Stimulated activated CD4-positive, alpha-beta T cell treated with anti-CD3 and anti-CD28 coated beads, Interleukin-2, amount 100 ng/mL, for 48 hours (primary cell): ENCODE measurements at regions not wholly inside any gene's neighbourhood (a gene's known extent, or its start where the extent isn't known, plus 50 kb on each side); places are given as distances from the start of the nearest gene placed in this dataset.
A peak's percentile ranks its signal among the peaks of the same experiment; 100 is the strongest.

Experiments used
- DNase-seq, 2 donors: peaks; one replicate each; pipeline ENCODE4 v3.0.0-alpha.2; 2020

- DNase-seq, result no peak
Measured at GRCh38 chr12:93157279-93157678, 220.4 kb upstream of the NUDT4 start.

- no peak for DNase-seq
Measured at GRCh38 chr12:93158065-93158843, 219.5 kb upstream of the NUDT4 start.

DNA sequence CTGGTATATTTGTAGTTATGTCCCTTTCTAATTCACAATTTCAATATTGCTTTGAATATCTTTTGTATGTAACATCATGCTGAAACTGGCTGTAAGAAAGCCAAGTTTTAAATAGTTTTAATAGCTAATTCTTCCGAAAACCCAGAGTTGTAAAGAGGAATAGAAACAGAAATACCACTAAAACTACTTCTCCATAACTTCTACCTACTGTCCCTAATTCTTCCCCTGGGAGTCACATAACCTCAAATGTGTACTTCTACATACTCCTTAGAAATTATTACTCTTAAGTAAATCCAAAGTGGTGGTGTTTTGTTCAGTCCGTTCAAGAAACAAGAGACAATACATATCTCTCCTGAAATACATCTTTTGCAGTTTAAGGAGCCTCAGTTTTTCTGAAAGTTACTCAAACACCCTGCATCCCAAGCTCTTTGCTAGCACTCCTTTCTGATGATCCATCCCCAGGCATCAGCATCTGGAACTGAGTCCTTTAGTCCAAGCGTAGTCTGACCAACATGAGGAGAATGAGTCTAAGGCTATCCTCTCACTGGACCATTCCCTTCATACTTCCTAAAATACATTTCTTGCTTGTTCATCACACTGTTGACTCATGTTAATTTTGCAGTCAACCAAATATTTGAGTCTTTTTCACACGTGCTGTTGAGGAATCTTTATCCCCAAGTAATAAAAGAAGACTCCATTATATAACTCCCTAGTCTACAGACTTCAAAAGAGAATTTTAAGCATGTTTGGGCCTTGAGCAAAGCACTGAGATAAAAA lies 214.3 kb upstream of the NUDT4 start:
- DNase-seq, result no peak

DNA sequence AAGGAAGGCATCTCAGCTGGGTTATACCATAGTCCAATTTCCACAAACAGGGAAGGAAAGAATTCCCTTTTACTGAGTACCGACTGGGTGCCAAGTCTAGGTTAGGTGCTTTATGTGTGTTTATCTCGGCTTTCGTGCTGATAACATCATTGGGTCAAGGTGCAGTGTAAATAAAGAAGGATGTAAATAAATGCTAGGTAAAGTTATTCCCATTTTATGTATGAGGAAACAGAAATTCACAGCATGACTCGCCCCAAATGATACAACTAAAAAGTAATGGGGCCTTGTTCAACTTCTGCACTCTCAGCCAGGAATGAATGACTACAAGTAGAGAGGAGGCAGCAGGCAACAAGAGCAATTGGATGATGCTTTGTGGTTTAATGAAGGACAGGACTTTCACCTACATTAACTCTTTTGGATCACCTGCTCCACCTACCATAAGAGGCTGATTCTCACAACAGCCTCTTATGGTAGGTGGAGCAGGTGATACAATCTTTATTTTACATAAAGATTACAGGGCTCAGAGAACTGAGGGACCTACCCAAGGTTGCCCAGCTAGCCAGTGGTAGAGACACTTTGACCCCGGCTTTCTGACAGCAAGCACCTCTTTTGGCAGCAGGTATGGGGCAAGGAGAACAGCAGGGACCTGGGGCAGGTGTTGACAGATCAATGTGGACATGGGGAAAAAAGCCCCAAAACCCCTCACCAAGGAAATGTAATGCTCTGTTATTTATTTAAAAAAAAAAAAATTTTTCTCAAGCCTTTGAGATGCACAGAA lies 213.4 kb upstream of the NUDT4 start:
- no peak for DNase-seq

- no peak for DNase-seq
Measured at GRCh38 chr12:93165384-93165932, 212.3 kb upstream of the NUDT4 start.

DNA sequence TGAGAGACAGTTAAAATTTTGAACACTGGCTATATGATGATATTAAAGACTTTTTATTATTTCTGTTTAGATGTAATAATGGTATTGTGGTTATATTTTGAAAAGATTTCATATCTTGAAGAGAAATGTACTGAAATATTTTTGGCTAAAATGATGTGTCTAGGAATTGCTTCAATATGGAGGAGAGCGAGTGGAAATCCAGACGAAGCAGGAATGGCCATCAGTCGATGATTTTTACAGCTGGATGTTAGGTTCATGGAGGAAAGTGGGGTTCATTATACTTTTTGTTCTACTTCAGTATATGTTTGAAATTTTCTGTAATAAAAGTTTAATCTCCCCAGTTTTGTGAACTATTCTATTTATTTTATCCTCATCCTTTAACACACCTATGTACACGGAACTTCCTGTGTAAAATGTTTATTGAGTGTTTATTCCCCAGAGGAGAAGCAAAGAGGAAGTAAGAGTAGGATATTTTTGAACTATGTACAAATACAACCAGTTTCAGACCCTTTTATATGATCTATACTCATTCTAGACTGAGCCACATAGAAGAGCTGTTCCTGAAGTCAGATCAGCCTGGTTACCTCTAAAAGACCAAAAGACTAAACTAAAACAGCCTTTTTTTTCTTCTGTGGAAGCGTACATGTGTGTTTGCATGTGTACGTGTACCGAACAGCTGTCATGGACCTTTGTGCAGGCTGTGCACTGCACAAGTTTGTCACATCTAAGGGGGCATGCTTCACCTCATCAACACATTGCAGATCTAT lies 211.0 kb upstream of the NUDT4 start:
- DNase-seq, result no peak

DNA sequence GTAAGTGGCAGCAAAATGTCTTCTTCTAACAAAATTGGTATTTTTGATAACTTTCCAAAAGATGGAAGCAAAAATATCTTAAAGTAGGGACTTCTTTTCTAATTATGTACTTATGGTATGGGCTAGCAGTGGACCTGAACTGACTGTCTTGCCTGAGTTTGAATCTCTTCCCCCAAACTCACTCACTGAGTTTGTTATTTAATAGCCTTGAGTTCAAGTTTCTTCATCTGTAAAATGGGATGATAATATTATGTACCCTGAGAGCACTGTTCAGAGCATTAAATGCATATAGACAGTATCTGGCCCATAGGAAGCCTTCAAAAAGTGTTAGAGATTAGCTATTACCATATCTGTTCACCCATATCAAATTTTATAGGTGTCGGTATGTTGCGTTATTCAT lies 210.4 kb upstream of the NUDT4 start:
- DNase-seq, result no peak

DNA sequence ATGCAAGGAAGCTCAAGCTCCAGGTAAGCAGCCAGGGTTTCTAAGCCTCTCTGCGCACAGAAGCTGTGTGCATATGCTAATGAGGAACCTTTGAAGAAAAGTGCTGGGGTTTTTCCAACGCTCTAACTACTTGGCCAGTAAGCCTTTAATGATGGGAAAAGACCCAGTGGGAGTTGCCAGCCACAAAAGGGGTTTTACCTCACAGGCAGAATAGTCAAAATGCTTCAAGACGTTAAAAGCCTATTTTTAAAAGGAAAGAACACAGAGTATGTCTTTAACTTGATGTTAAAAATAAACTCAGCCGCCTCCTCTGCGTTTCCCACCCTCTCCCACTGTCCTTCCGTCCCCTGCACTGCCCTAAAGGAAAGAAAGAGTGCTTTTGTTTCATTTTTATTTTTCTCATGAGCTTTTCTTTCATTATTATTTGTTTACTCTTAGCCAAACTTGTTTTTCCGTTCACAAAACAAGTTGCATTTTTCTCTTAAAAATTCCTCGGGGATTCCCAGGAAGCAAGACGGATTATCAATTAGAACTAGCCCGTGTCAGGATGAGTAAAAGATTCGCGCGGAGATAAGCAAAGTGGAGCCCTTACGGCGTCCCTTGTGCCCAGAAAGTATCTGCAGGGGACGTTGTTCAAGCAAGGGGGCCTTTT lies 209.8 kb upstream of the NUDT4 start:
- DNase-seq, result peak in 1 of 2 donors; percentile 11

GRCh38 chr12:93168751-93169150 lies 209.0 kb upstream of the NUDT4 start:
- DNase-seq, result no peak

DNA sequence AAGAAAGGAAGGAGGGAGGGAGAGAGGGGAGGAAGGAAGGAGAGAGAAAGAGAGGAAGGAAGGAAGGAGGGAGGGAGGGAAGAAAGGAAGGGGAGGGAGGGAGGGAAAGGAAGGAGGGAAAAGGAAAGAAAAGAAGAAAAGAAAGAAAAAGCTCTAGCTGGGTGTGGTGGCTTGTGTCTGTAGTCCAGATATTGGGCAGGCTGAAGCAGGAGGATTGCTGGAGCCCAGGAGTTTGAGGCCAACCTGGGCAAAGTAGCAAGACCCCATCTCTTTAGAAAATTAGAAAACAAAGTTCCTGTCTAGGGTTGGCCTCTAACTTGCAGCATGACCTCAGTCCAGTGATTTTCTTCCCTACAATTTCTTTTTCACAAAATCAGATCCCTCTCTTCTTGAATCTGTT lies 208.2 kb upstream of the NUDT4 start:
- no peak for DNase-seq

GRCh38 chr12:93170928-93171327 lies 206.8 kb upstream of the NUDT4 start:
- DNase-seq, result no peak

GRCh38 chr12:93173178-93173957 lies 204.4 kb upstream of the NUDT4 start:
- no peak for DNase-seq

GRCh38 chr12:93174048-93174447 lies 203.7 kb upstream of the NUDT4 start:
- no peak for DNase-seq

DNA sequence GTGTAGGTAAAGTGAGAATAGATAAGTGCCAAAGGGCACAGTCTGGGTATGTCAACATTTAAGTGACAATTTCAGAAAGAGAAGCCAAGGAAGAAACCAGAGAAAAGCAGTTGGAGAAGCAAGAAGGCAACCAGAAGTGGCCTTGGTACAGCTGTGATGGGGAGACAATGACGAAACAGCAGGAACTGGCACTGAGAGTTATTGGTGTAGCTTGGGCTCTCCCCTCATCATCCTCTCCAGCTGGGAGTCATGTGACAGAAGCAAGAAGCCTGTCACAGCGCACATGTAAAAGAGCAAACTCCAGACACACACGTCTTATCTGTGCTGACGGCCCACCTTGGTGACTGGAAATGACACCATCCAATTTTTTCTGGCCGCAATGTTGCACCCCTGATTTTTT lies 203.3 kb upstream of the NUDT4 start:
- DNase-seq, result no peak

DNA sequence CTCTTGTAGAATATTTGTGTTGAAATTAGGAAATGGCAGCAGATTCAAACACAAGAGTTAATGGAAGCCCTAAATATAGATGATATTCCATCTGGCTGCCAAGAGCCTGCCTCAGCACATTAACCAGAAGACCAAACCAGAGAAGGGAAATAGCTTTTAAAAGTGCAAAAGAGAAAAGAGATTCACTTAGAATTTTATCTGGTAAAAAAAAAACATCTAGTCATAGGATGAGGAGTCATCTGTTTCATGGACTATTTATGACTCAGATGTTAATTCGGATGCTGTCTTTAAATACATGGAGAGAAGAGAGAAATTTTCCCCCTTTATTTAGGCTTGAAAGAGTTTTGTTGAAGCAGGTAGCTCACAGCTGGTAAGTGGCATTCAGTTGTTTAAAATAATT lies 201.6 kb upstream of the NUDT4 start:
- DNase-seq, result no peak

GRCh38 chr12:93176610-93177126 lies 201.1 kb upstream of the NUDT4 start:
- no peak for DNase-seq

DNA sequence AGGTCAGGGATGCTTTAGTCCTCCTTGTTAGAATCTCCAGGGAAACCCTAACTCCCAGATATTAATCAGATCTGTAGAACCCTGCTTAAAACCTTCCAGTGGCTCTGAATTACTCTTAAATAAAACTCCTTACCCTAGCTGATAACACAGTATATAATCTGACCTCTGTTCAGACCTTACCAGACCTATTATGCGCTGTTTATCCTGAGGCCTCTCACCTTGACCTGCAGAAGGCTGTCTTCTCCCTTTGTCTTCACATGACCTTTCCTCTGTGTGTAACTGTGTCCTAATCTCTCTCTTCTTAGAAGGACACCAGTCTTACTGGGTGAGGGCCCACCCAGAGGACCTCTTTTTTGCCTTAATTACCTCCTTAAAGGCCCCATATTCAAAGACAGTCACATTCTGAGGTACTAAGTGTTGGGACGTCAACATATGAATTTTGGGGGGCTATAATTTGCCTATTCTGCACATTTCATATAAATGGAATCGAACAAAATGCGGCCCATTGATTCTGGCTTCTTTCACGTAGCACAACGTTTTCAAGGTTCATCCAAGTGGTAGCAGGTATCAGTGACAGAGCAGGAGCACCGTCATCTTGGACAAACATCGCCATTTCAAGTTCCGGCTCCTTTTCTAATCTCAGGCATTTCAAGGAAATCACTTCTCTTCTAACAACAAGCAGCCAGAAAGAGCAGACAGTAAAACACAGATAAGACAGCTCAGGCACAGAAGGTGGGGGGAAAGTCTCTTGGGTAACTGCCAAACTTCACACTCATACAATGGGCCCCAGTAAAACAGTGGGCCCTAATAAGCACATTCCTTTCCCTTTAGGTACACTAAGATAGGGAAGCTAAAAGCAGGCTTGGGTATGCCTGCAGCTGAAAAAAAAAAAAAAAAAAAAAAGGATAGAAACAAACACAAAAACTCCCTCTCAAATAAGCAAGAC lies 200.2 kb upstream of the NUDT4 start:
- DNase-seq, result no peak

DNA sequence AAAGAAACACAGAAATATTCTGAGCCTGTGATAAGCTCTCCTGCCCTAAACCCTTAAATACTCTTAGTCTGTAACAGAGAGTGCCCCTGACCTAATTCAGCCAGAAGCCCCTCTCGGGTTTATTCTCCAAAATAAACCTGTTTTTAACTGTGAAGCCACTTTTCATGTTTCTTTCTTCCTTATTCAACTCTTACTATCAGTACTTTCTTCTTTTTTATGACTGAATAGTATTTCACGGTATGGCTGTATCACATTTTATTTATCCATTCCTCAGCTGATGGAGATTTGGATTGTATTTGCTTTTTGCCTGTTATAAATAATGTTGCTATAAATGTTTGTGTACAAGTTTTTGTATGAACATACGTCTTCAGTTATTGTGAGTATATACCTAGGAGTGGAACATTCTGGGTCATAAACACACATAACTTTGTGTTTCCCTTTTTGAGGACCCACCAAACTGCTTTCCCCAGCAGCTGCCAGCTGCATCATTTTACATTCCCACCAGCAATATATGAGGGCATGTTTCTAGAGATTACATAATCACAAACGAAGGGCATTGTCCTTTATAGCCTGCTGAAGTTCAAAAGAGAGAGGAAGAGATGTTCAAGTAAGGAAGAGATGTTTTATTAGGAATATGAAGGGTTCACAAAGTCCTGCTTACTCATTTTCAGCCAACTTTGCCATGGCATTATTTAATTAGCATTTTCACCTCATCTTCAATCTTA lies 199.4 kb upstream of the NUDT4 start:
- no peak for DNase-seq

DNA sequence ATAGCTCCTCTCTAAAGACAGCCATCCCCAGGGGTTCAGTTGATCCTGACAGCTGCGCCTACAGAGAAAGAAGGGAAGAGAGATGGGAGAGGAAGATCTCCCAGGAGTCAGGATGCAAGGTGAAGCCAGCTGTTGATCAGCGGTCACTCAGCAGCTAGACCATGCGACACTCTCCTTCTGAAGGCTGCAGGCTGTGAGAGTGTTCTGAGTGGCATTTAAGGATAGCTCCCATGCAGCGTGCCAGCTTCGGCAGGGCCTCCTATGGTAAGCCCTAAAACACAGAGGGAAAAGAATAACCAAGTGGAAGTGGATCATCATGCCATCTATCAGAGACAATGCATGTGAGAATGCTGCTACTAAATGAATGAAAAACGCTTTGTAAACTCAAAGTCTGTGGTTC lies 197.9 kb upstream of the NUDT4 start:
- DNase-seq, result no peak
